Stomach smooth muscle (tissue), 2 donors: ENCODE measurements at regions not wholly inside any gene's neighbourhood (a gene's known extent, or its start where the extent isn't known, plus 50 kb on each side); places are given as distances from the start of the nearest gene placed in this dataset.

ENCODE experiments used
- H3K27ac ChIP-seq: one replicate; pipeline ENCODE4 v1.7.0; 2013; ENCODE audit warnings: mild to moderate bottlenecking, low read length, inconsistent platforms
- H3K27me3 ChIP-seq, 2 donors: one replicate each; pipeline ENCODE4 v1.7.0; 2013; ENCODE audit warnings: low read length in 2 of 2; ENCODE audit not compliant: insufficient read depth in 2 of 2, control insufficient read depth in 1 of 2
- H3K36me3 ChIP-seq, 2 donors: one replicate each; pipeline ENCODE4 v1.7.0; 2013; ENCODE audit warnings: low read length in 2 of 2; ENCODE audit not compliant: control insufficient read depth in 2 of 2, insufficient read depth in 2 of 2
- H3K4me1 ChIP-seq: one replicate; pipeline ENCODE4 v1.7.0; 2013; ENCODE audit warnings: low read length; ENCODE audit not compliant: control insufficient read depth, insufficient read depth
- H3K4me3 ChIP-seq, 2 donors: one replicate each; pipeline ENCODE4 v1.7.0; 2013; ENCODE audit warnings: low read length in 2 of 2
- H3K9ac ChIP-seq, 2 donors: one replicate each; pipeline ENCODE4 v1.7.0; 2013; ENCODE audit warnings: low read length in 2 of 2, mild to moderate bottlenecking in 1 of 2
- H3K9me3 ChIP-seq, 2 donors: one replicate each; pipeline ENCODE4 v1.7.0; 2013; ENCODE audit warnings: low read length in 2 of 2; ENCODE audit not compliant: control insufficient read depth in 2 of 2
- donor health status: healthy.
- donor health status: Pancreatic carcinoma.

GRCh38 chr9:99457406-99457805 is 235.3 kb downstream of the SEC61B start:
- Histone ChIP-seq H3K27me3 (no peaks in the 10 kb centered on the region), H3K4me1 (no peaks in the 10 kb centered on the region), H3K9me3 (no peaks in the 10 kb centered on the region), H3K4me3 (no peak overlapping the region), H3K27ac (no peak overlapping the region), H3K36me3 (no peaks in the 10 kb centered on the region), H3K9ac (no peak overlapping the region)

- Histone ChIP-seq H3K27me3 (no peaks in the 10 kb centered on the region), H3K9ac (no peak overlapping the region), H3K4me3 (no peak overlapping the region), H3K36me3 (no peaks in the 10 kb centered on the region), H3K27ac (no peak overlapping the region), H3K4me1 (no peaks in the 10 kb centered on the region), H3K9me3 (no peaks in the 10 kb centered on the region)
These were observed 235.9 kb downstream of the SEC61B start for GRCh38 chr9:99457981-99458380.

GRCh38 chr9:99459919-99460318 is 237.8 kb downstream of the SEC61B start:
- Histone ChIP-seq H3K27me3 (no peaks in the 10 kb centered on the region), H3K9me3 (no peaks in the 10 kb centered on the region), H3K9ac (no peak overlapping the region), H3K36me3 (no peaks in the 10 kb centered on the region), H3K4me1 (peaks cover 2% of the 10 kb centered on the region), H3K4me3 (no peak overlapping the region), H3K27ac (no peak overlapping the region)

GRCh38 chr9:99463131-99463530 is 241.0 kb downstream of the SEC61B start:
- no peak overlapping the region for H3K9ac ChIP-seq
- no peak overlapping the region for H3K4me3 ChIP-seq
- peaks cover 16% of the 10 kb centered on the region for H3K4me1 ChIP-seq
- H3K27me3 ChIP-seq, result no peaks in the 10 kb centered on the region
- no peaks in the 10 kb centered on the region for H3K9me3 ChIP-seq
- H3K36me3 ChIP-seq, result no peaks in the 10 kb centered on the region
- no peak overlapping the region for H3K27ac ChIP-seq

DNA sequence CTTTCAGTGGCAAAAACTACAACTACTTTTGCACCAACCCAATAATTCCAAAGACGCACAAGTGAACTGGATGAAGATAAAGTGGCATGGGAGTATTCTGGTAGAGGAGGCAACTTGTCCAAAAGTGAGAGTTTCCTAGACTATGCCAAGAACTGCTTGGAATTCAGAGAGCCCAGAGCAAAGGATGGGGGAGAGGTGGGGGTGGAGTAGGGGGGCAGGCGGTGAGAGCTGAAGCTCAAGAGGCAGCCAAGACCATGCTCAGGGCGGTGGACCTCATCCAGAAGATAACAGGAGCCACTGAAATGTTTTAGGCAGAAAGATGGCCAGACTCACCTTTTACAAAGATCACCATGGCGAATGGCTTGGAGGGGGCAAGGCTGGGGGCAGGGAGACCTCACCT is 242.5 kb downstream of the SEC61B start:
- peak overlapping the region; percentile 55 for H3K27ac ChIP-seq

GRCh38 chr9:99465231-99465907 is 243.3 kb downstream of the SEC61B start:
- Histone ChIP-seq H3K36me3 (no peaks in the 10 kb centered on the region), H3K9ac (peak overlapping the region in 1 of 2 donors; percentile 13), H3K4me1 (peaks cover 16% of the 10 kb centered on the region), H3K4me3 (peak overlapping the region in 1 of 2 donors; percentile 40), H3K27me3 (no peaks in the 10 kb centered on the region), H3K9me3 (no peaks in the 10 kb centered on the region), H3K27ac (peak overlapping the region; percentile 55)

More for the DNA sequence above, 242.5 kb downstream of the SEC61B start:
- Histone ChIP-seq H3K36me3 (no peaks in the 10 kb centered on the region), H3K9me3 (no peaks in the 10 kb centered on the region), H3K27me3 (no peaks in the 10 kb centered on the region), H3K9ac (no peak overlapping the region), H3K4me3 (no peak overlapping the region), H3K4me1 (peaks cover 16% of the 10 kb centered on the region)

GRCh38 chr9:99466104-99466503 is 244.0 kb downstream of the SEC61B start:
- Histone ChIP-seq H3K9ac (no peak overlapping the region), H3K27me3 (no peaks in the 10 kb centered on the region), H3K27ac (peak overlapping the region; percentile 55), H3K36me3 (no peaks in the 10 kb centered on the region), H3K9me3 (no peaks in the 10 kb centered on the region), H3K4me3 (no peak overlapping the region), H3K4me1 (peaks cover 16% of the 10 kb centered on the region)

GRCh38 chr9:99466781-99467180 is 244.7 kb downstream of the SEC61B start:
- Histone ChIP-seq H3K27me3 (no peaks in the 10 kb centered on the region), H3K4me1 (peaks cover 16% of the 10 kb centered on the region), H3K36me3 (no peaks in the 10 kb centered on the region), H3K27ac (no peak overlapping the region), H3K4me3 (no peak overlapping the region), H3K9ac (no peak overlapping the region), H3K9me3 (no peaks in the 10 kb centered on the region)

DNA sequence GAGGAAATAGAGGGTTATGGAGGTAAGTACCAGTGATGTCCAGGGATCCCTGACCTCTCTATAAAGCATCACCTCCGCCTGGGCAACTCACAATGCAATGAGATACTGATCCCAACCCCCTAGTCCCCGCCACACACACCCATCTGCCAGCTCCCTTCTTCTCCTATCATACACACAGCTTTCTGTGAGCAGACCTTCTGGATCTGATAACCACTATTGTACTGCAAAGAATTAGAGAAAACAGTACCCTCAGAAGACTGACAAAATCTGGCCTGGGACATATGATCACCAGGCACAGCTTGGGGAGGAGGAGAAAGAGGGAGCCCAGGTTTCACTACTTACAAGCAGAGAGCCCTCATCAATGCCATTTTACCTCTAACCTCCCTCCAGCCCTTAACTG is 249.0 kb downstream of the SEC61B start:
- Histone ChIP-seq H3K9ac (no peak overlapping the region), H3K36me3 (no peaks in the 10 kb centered on the region), H3K27me3 (no peaks in the 10 kb centered on the region), H3K27ac (no peak overlapping the region), H3K4me1 (peaks cover 5% of the 10 kb centered on the region), H3K4me3 (no peak overlapping the region), H3K9me3 (no peaks in the 10 kb centered on the region)

DNA sequence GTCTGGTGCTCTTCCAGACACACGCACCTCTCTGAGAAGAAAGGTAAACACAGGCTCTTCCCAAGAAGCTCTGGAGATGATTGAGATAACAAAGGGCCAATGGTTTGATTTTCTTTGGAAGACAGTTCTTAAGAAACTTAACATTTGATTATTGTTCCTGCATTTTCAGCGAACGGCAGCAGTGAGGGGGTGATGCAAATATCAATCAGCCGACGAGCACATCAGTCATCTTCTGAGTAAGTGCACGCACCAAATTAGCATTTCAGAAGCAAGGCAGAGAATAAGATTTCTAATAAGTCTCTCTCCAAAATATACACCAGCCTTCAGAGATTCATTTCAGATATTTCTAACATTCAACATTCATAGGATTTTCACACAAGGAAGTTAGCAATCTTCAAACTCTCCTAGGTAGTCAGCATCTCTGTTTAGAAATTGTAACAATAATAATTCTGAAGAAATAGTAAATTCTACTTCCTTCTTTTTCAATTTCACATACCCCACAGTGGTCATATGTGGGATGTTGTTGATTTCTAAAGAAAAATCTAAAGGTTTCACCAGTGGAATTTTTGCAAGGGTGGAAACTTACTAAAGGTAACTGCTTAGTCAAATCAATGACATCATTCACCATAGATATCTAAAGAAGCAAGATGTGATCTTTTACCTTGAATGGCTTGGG is 250.3 kb downstream of the SEC61B start:
- H3K9me3 ChIP-seq, result no peaks in the 10 kb centered on the region
- H3K36me3 ChIP-seq, result no peaks in the 10 kb centered on the region
- H3K4me1 ChIP-seq, result peaks cover 3% of the 10 kb centered on the region
- no peaks in the 10 kb centered on the region for H3K27me3 ChIP-seq
- no peak overlapping the region for H3K27ac ChIP-seq
- H3K4me3 ChIP-seq, result no peak overlapping the region
- H3K9ac ChIP-seq, result no peak overlapping the region

- Histone ChIP-seq H3K27me3 (no peaks in the 10 kb centered on the region), H3K9ac (no peak overlapping the region), H3K27ac (no peak overlapping the region), H3K4me3 (no peak overlapping the region), H3K9me3 (no peaks in the 10 kb centered on the region), H3K36me3 (no peaks in the 10 kb centered on the region), H3K4me1 (peaks cover 3% of the 10 kb centered on the region)
These were observed 250.8 kb downstream of the SEC61B start for GRCh38 chr9:99472916-99473245.
